Smooth muscle cell (in vitro differentiated cells): ENCODE measurements at regions not wholly inside any gene's neighbourhood (a gene's known extent, or its start where the extent isn't known, plus 50 kb on each side); places are given as distances from the start of the nearest gene placed in this dataset.

ENCODE experiments used
- DNase-seq: peaks from one replicate; lab custom pipeline; 2025; ENCODE audit not compliant: unreplicated experiment; lab: John Stamatoyannopoulos, UW
- H2AFZ ChIP-seq: fragments of 200-600 bp; sonication (generic); 2 replicates; pipeline ENCODE4 v1.6.0; 2016; ENCODE audit warnings: antibody characterized with exemption, low read depth, mild to moderate bottlenecking
- H3F3A ChIP-seq: fragments of 200-600 bp; sonication (generic); 2 replicates; pipeline ENCODE4 v1.6.0; 2017; ENCODE audit warnings: antibody characterized with exemption, low read depth
- H3K27ac ChIP-seq: fragments of 200-600 bp; sonication (generic); 2 replicates; pipeline ENCODE4 v1.5.1; 2016; ENCODE audit warnings: low read depth, mild to moderate bottlenecking
- H3K27me3 ChIP-seq: fragments of 200-600 bp; sonication (generic); 2 replicates; pipeline ENCODE4 v1.6.1; 2016; ENCODE audit warnings: low read depth, mild to moderate bottlenecking
- H3K36me3 ChIP-seq: fragments of 200-600 bp; sonication (generic); 2 replicates; pipeline ENCODE4 v1.5.1; 2016; ENCODE audit warnings: low read depth
- H3K4me1 ChIP-seq: fragments of 200-600 bp; sonication (generic); 2 replicates; pipeline ENCODE4 v1.5.1; 2016; ENCODE audit warnings: low read depth
- H3K4me2 ChIP-seq: fragments of 200-600 bp; sonication (generic); 2 replicates; pipeline ENCODE4 v1.6.0; 2016; ENCODE audit warnings: mild to moderate bottlenecking
- H3K4me3 ChIP-seq: fragments of 200-600 bp; sonication (generic); 2 replicates; pipeline ENCODE4 v1.5.1; 2016; ENCODE audit warnings: mild to moderate bottlenecking
- H3K79me2 ChIP-seq: fragments of 200-600 bp; sonication (generic); 2 replicates; pipeline ENCODE4 v1.6.0; 2016; ENCODE audit warnings: low read depth, mild to moderate bottlenecking
- H3K9ac ChIP-seq: fragments of 200-600 bp; sonication (generic); 2 replicates; pipeline ENCODE4 v1.6.0; 2016; ENCODE audit warnings: low read depth
- H3K9me3 ChIP-seq: fragments of 200-600 bp; sonication (generic); replicated peaks from 2 replicates; pipeline ENCODE4 v1.5.1; 2016; ENCODE audit warnings: low read depth
- H4K20me1 ChIP-seq: fragments of 200-600 bp; sonication (generic); 2 replicates; pipeline ENCODE4 v1.6.0; 2016; ENCODE audit warnings: low read depth
- CTCF ChIP-seq: fragments of 200-600 bp; sonication (generic); IDR thresholded peaks from 2 replicates; pipeline ENCODE4 v1.5.1; 2017; ENCODE audit warnings: borderline replicate concordance, mild to moderate bottlenecking, antibody characterized with exemption; ENCODE audit not compliant: insufficient read depth, poor library complexity, severe bottlenecking
- WGBS: methylation state at CpG from one replicate; pipeline ENCODE4 v1.1.7; 2016; ENCODE audit warnings: low lambda C conversion rate; 5-methylcytosine and 5-hydroxymethylcytosine counted together

DNA sequence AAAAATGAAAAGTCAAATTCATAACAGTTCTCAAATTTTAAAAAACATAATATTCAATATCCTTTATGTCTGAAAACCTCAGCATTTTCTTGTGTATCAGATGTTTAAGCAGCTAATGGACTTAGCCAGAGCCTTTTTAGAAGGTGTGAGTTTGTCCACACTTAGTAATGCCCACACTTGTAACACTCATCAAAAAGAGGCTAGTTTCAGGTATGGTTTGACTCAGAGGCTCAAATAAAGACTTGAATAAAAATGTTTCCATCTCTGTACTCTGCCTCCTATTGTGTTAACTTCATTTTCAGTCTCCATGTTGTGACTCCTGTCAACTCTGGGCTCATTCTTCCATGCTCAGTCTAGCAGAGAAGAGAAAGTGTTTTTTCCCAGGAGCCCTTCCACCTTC, 311.6 kb downstream of the IRS1 start:
- H2AFZ ChIP-seq, result no peak overlapping the region

GRCh38 chr2:226487573-226487972, 312.0 kb downstream of the IRS1 start:
- no peaks in the 10 kb centered on the region for H3F3A ChIP-seq
- H3K4me3 ChIP-seq, result no peak overlapping the region
- H3K9ac ChIP-seq, result no peak overlapping the region
- H4K20me1 ChIP-seq, result no peaks in the 10 kb centered on the region
- H3K9me3 ChIP-seq, result no peaks in the 10 kb centered on the region
- H3K27me3 ChIP-seq, result no peaks in the 10 kb centered on the region
- no peaks in the 10 kb centered on the region for H3K36me3 ChIP-seq
- peaks cover 24% of the 10 kb centered on the region for H3K4me1 ChIP-seq
- H3K4me2 ChIP-seq, result no peak overlapping the region
- no peak for DNase-seq
- H2AFZ ChIP-seq, result no peak overlapping the region
- no peaks in the 10 kb centered on the region for H3K79me2 ChIP-seq
- 92% methylated on average over 3 of the region's 3 CpGs for WGBS
- no peak overlapping the region for H3K27ac ChIP-seq
- TF ChIP-seq CTCF, result no peak

More for the DNA sequence above, 311.6 kb downstream of the IRS1 start:
- H3F3A ChIP-seq, result no peaks in the 10 kb centered on the region
- no peak overlapping the region for H3K4me2 ChIP-seq
- H3K9ac ChIP-seq, result no peak overlapping the region
- no peaks in the 10 kb centered on the region for H3K27me3 ChIP-seq
- no peak for TF ChIP-seq CTCF
- no peaks in the 10 kb centered on the region for H4K20me1 ChIP-seq
- no peak for DNase-seq
- H3K9me3 ChIP-seq, result no peaks in the 10 kb centered on the region
- H3K27ac ChIP-seq, result no peak overlapping the region
- H3K4me1 ChIP-seq, result peaks cover 20% of the 10 kb centered on the region
- no peak overlapping the region for H3K4me3 ChIP-seq
- H3K36me3 ChIP-seq, result no peaks in the 10 kb centered on the region
- no peaks in the 10 kb centered on the region for H3K79me2 ChIP-seq

DNA sequence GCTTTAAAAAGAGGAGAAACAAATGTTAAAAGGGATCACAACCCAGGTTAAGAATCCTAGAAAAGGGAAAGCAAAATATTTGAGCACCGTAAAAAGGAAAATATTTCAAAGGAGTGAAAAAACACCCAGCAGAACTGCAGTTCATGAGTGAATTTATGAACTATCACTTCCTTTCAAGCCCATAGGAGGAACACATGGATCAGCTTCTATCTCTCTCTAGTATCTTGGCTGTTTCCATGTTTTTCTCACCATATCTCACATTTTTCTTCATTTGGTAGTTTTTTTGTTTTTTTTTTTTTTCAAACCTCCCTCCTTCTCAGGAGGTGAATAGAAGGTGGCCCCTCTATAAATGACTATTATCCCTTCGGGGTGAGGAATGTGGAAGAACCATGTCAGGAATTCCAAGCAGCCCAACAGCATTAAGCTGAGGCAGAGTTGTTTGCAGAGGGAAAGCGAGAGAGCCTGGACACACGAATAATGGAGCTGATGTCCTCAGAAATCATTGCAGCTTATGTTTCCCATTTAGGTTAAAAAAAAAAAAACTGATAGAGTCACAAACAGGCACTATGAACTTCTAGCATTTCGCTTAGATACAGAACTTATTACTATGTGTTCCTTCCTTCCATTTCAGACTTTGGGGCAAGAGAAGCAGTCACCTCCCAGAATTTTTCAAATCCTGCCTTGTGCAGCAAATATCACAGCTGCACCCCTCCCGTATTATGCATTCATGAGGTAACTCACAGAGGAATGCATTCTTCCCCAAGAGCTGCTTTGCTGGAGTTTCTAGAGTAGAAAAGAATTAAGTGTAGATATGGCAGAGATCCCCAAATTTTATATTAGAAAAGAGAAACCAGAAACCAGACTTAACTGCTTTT, 315.6 kb downstream of the IRS1 start:
- H3K4me3 ChIP-seq, result peak overlapping the region; percentile 2
- no peaks in the 10 kb centered on the region for H4K20me1 ChIP-seq
- no peak for TF ChIP-seq CTCF
- H3K27ac ChIP-seq, result peak overlapping the region; percentile 36
- no peak for DNase-seq
- H2AFZ ChIP-seq, result peak overlapping the region; percentile 59
- no peaks in the 10 kb centered on the region for H3K27me3 ChIP-seq
- H3K9me3 ChIP-seq, result no peaks in the 10 kb centered on the region
- H3K79me2 ChIP-seq, result no peaks in the 10 kb centered on the region
- peaks cover 35% of the 10 kb centered on the region for H3K4me1 ChIP-seq
- H3K4me2 ChIP-seq, result peak overlapping the region; percentile 82
- H3K9ac ChIP-seq, result no peak overlapping the region
- 10% methylated on average over 6 of the region's 6 CpGs for WGBS
- no peaks in the 10 kb centered on the region for H3K36me3 ChIP-seq
- no peaks in the 10 kb centered on the region for H3F3A ChIP-seq

DNA sequence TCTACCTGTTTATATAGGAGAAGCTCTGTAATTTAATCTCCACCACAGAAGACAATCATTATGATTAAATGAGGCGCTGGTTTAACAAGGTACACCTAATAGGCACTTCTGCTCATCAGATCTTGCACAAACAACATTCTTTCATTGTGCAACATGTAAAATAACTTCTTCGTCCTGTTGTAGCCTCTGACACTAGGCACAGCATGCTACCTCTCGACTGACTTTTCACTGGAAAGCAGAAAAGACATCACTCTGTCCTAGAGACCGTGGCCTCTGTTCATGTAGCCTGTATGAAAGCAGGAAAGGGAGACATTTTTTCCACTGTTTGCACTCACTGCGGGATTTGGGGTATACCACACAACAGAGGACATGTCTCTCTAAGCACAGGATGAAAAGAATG, 316.5 kb downstream of the IRS1 start:
- Histone ChIP-seq H3K79me2 (no peaks in the 10 kb centered on the region), H4K20me1 (no peaks in the 10 kb centered on the region), H3K4me3 (no peak overlapping the region), H3K9ac (no peak overlapping the region), H3K36me3 (no peaks in the 10 kb centered on the region), H2AFZ (peak overlapping the region; percentile 59), H3F3A (peaks cover 2% of the 10 kb centered on the region), H3K4me1 (peaks cover 41% of the 10 kb centered on the region), H3K27ac (no peak overlapping the region), H3K4me2 (peak overlapping the region; percentile 82), H3K9me3 (no peaks in the 10 kb centered on the region), H3K27me3 (no peaks in the 10 kb centered on the region)
- TF ChIP-seq CTCF, result no peak
- DNase-seq, result no peak
- 46% methylated on average over 5 of the region's 5 CpGs for WGBS
